ENCODE measurements at regions not wholly inside any gene's neighbourhood (a gene's known extent, or its start where the extent isn't known, plus 50 kb on each side); places are given as distances from the start of the nearest gene placed in this dataset.

DNA sequence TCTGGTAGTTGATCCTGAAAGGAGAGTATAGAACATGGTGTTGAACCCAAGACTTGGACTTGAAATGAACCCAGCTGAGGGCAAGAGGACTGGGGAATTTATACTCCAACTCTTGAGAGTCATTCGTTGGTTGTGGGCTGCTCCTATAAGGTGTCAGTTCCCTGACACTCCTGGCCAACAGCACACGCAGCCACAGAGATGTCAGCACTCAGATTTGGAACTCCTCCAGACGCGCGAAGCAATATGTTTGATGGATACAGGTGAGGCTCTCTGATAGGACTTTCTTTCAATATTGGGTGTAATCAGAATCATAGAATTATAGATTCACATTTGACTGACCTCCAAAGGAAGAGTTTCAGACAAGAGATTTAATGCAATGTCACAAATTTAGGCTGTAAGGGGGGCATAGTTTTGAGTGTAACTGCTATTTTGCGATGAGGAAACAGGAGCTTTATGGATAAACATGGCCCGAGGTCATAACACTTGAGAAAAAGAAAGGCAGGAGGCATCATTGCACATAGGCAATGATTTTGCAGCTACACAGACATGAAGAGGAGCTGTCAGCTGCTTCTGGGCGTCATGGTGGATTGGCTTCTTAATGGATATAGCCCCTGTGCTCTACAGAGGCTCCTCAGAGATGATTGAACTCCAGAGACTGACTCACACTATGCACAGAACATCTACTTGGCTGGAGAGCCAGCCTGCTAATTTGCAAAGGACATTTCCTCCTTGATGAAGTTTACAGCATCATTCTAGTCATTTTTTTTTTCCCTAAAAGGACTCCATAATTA, 569.2 kb upstream of the RGMA start:
- TF ChIP-seq, protein P1, sequence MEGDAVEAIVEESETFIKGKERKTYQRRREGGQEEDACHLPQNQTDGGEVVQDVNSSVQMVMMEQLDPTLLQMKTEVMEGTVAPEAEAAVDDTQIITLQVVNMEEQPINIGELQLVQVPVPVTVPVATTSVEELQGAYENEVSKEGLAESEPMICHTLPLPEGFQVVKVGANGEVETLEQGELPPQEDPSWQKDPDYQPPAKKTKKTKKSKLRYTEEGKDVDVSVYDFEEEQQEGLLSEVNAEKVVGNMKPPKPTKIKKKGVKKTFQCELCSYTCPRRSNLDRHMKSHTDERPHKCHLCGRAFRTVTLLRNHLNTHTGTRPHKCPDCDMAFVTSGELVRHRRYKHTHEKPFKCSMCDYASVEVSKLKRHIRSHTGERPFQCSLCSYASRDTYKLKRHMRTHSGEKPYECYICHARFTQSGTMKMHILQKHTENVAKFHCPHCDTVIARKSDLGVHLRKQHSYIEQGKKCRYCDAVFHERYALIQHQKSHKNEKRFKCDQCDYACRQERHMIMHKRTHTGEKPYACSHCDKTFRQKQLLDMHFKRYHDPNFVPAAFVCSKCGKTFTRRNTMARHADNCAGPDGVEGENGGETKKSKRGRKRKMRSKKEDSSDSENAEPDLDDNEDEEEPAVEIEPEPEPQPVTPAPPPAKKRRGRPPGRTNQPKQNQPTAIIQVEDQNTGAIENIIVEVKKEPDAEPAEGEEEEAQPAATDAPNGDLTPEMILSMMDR (IDR thresholded peaks at IDR 0.05; ENCODE audit: low read depth, low read length) = no peak
- DNase-seq (ENCODE audit: extremely low read depth, low read depth) = no peak

DNA sequence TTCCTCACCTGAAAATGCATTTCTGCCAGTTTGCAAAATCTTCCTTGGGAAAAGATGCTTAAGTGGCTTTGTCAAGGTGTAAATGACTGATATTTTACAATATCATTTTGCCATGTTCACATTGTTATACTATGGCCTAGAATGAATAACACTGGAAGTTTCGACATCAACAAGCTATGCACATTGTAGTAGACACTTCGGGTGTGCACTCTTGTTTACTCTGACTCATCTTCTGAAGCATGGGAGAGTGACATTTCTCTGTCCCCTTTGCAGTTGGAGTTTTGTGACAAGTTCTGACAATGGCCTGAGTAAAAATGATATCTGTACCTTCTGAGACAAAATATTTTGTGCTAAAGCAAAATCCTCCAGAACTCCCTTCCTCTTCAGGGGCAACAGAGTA, 567.0 kb upstream of the RGMA start:
- TF ChIP-seq, protein P1 (IDR thresholded peaks at IDR 0.05; ENCODE audit: low read depth, low read length) = no peak
- no peak for DNase-seq (ENCODE audit: extremely low read depth, low read depth)

DNA sequence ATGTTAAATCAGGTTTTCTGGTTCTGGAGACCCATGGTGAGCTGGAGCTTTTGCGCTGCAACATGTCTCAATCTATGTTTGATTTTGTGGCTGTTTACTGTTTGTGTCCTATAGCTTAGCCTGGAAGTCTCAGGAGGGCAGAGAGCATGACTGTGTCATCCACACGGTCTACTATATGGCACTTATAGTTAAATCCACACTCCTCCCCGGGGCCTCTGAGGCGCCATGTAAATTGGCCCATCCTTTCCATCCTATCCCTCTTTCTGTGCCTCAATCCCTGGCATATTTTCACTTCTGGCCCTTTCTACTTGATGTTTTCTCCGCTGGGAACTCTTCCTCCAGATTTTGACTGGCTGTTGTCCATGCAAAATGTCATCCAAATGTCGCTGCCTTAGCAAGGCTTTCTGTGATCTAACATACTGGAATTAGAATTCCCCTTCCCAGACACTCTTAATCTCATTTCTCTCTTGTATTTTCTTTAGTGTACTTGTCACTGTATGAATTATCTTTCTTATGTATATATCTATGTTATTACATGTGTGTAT, 560.8 kb upstream of the RGMA start:
- TF ChIP-seq, protein P1 (IDR thresholded peaks at IDR 0.05; ENCODE audit: low read depth, low read length) = no peak
- no peak for DNase-seq (ENCODE audit: extremely low read depth, low read depth)

DNA sequence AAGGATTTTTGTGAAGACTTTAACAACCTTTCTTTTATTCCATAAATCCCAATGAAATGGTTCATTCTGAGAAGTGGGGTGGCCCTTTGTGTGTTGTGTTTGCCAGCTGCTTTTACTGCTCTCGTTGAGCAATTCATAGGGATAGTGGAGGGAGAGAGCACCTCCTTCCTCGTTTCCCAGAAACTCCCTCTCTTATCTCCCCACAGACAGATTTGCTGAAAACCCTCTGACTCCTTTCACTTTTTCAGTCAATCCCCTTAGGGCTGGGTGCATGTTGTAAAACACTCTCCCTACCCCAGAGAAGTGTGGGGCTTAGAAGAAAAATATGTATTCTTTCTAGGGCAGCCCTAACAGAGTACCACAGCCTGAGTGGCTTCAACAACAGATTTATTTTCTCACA, 557.2 kb upstream of the RGMA start:
- TF ChIP-seq, protein P1 (IDR thresholded peaks at IDR 0.05; ENCODE audit: low read depth, low read length) = no peak
- DNase-seq (ENCODE audit: extremely low read depth, low read depth) = no peak

DNA sequence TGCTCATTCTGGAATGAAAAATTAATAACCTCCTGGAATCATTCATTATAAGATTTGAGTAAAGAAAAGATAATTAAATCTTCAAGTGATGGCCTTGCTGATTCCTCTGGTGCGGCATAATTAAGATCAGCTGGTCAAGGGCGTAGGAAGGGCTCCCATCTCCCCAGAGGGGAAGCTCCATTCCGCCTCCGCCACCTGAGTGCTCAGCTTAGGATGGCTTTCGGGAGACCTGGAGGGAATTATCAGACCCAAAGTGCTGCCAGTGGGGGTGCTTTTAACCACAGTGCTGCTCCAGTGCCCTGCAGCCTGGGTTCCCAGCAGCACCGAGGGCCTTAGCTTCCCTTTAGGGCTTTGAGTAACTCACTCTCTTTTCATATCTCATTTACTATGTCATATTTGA, 556.6 kb upstream of the RGMA start:
- TF ChIP-seq, protein P1 (IDR thresholded peaks at IDR 0.05; ENCODE audit: low read depth, low read length) = no peak
- DNase-seq (ENCODE audit: extremely low read depth, low read depth) = no peak

DNA sequence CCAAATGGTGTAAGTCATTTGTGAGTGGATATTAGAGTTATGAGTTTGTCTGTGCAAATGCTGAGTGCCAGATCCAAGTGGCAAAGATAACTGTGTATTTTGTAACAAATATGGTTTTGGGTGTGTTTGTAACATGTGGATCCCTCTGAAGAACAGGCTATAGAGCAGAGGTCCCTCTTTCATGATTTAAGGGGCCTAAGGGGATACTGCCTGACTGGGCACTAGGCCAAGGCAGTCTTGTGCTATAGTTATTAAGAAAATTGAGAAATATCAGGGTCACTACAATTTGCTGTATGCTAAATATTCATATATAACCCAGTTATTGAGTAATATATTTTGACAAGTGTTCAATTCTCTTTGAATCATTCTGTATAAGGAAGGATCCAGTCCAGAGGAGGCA, 555.6 kb upstream of the RGMA start:
- no peak for DNase-seq (ENCODE audit: extremely low read depth, low read depth)
- TF ChIP-seq, protein P1 (IDR thresholded peaks at IDR 0.05; ENCODE audit: low read depth, low read length) = no peak

DNA sequence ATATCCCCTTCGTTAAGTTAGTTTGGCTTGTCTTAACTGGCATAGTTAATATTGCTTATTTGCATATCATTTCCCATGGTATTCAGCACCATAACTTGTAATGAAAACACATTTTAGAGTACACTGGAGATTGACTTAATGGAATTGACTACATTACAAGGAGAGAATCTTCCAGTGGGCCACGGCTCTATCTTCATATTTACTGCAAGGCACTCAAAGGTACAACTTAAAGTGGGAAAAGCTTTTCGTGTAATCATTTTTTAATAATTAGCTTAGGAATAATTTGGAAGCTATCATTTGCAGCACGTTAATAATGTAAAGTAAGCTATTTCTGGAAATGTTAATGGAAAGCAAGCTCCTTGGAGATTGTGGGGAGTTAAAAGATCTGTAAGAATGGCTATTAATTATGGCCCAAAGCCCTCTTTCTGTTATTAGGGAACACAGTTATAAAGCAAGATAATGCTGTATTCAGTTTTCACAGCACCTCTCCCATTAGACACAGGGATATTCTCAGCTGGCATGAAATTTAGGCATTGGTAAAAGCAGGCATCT, 551.5 kb upstream of the RGMA start:
- TF ChIP-seq, protein P1 (IDR thresholded peaks at IDR 0.05; ENCODE audit: low read depth, low read length) = no peak
- DNase-seq (ENCODE audit: extremely low read depth, low read depth) = no peak

Measured in AG09319 (cell line).